ENCODE measurements at regions not wholly inside any gene's neighbourhood (a gene's known extent, or its start where the extent isn't known, plus 50 kb on each side); places are given as distances from the start of the nearest gene placed in this dataset.

- peak; percentile 79 for DNase-seq (ENCODE audit: low read depth)
Measured at GRCh38 chr6:44662461-44663121, 275.1 kb downstream of the CDC5L start.

GRCh38 chr6:44663860-44664634 is 276.5 kb downstream of the CDC5L start:
- DNase-seq (ENCODE audit: low read depth) = no peak

- peak; percentile 45 for DNase-seq (ENCODE audit: low read depth)
Measured at GRCh38 chr6:44664716-44665115, 277.2 kb downstream of the CDC5L start.

- DNase-seq (ENCODE audit: low read depth) = no peak
Measured at GRCh38 chr6:44665143-44665542, 277.6 kb downstream of the CDC5L start.

GRCh38 chr6:44665683-44666082 is 278.2 kb downstream of the CDC5L start:
- DNase-seq (ENCODE audit: low read depth) = no peak

- no peak for DNase-seq (ENCODE audit: low read depth)
Measured at GRCh38 chr6:44666324-44666723, 278.8 kb downstream of the CDC5L start.

GRCh38 chr6:44667226-44667625 is 279.7 kb downstream of the CDC5L start:
- peak; percentile 94 for DNase-seq (ENCODE audit: low read depth)

- no peak for DNase-seq (ENCODE audit: low read depth)
Measured at GRCh38 chr6:44667668-44668390, 280.3 kb downstream of the CDC5L start.

- DNase-seq (ENCODE audit: low read depth) = no peak
Measured at GRCh38 chr6:44668391-44668930, 281.0 kb downstream of the CDC5L start.

GRCh38 chr6:44668976-44669934 is 281.7 kb downstream of the CDC5L start:
- no peak for DNase-seq (ENCODE audit: low read depth)

GRCh38 chr6:44670146-44670545 is 282.6 kb downstream of the CDC5L start:
- DNase-seq (ENCODE audit: low read depth) = no peak

- DNase-seq (ENCODE audit: low read depth) = no peak
Measured at GRCh38 chr6:44671333-44671732, 283.8 kb downstream of the CDC5L start.

GRCh38 chr6:44672086-44672485 is 284.6 kb downstream of the CDC5L start:
- DNase-seq (ENCODE audit: low read depth) = no peak

GRCh38 chr6:44672841-44673240 is 285.3 kb downstream of the CDC5L start:
- DNase-seq (ENCODE audit: low read depth) = no peak

GRCh38 chr6:44674226-44675155 is 287.0 kb downstream of the CDC5L start:
- no peak for DNase-seq (ENCODE audit: low read depth)

- no peak for DNase-seq (ENCODE audit: low read depth)
Measured at GRCh38 chr6:44675449-44675848, 287.9 kb downstream of the CDC5L start.

- DNase-seq (ENCODE audit: low read depth) = no peak
Measured at GRCh38 chr6:44676246-44676790, 288.8 kb downstream of the CDC5L start.

- DNase-seq (ENCODE audit: low read depth) = no peak
Measured at GRCh38 chr6:44676826-44677433, 289.4 kb downstream of the CDC5L start.

- DNase-seq (ENCODE audit: low read depth) = no peak
Measured at GRCh38 chr6:44678252-44678935, 290.9 kb downstream of the CDC5L start.
